WTC11 (cell line): ENCODE measurements at regions not wholly inside any gene's neighbourhood (a gene's known extent, or its start where the extent isn't known, plus 50 kb on each side); places are given as distances from the start of the nearest gene placed in this dataset.

Experiments
- ATAC-seq: fragments of 200-7000 bp; cut with Tn5 transposase; 2 replicates; pipeline ENCODE4 v1.10.0; 2021; ENCODE audit warnings: mild to moderate bottlenecking, moderate library complexity
- CTCF ChIA-PET: fragments of 300-600 bp; sonication (Branson Sonifier 250); formaldehyde crosslinking; loops from one replicate; lab custom pipeline; 2021; ENCODE audit warnings: antibody characterized with exemption; lab: Charles Lee
- POLR2A ChIA-PET: fragments of 350-600 bp; sonication (Branson Sonifier 250); formaldehyde crosslinking; loops from one replicate; lab custom pipeline; 2021; ENCODE audit warnings: antibody characterized with exemption; lab: Charles Lee
- DNase-seq: peaks from one replicate; pipeline ENCODE4 v3.0.0; 2021; ENCODE audit warnings: low spot score
- H3K27ac Mint-ChIP-seq: 2 replicates; pipeline ENCODE4 v1.8.0; 2021; ENCODE audit warnings: mixed read lengths
- H3K27me3 Mint-ChIP-seq: 2 replicates; pipeline ENCODE4 v1.8.0; 2021; ENCODE audit warnings: low read depth, mild to moderate bottlenecking, moderate library complexity, mixed read lengths
- H3K36me3 Mint-ChIP-seq: 2 replicates; pipeline ENCODE4 v1.8.0; 2021; ENCODE audit warnings: mixed read lengths
- H3K4me1 Mint-ChIP-seq: 2 replicates; pipeline ENCODE4 v1.8.0; 2022; ENCODE audit warnings: mixed read lengths
- H3K4me3 Mint-ChIP-seq: 2 replicates; pipeline ENCODE4 v1.8.0; 2021; ENCODE audit warnings: mild to moderate bottlenecking, moderate library complexity, mixed read lengths
- H3K9me3 Mint-ChIP-seq: 2 replicates; pipeline ENCODE4 v1.8.0; 2021; ENCODE audit warnings: mixed read lengths
- FOXP1 ChIP-seq: sonication (generic); formaldehyde crosslinking; IDR thresholded peaks from 2 replicates; pipeline ENCODE4 v1.8.0; 2022; ENCODE audit warnings: missing genetic modification reagents, mild to moderate bottlenecking, moderate library complexity, borderline replicate concordance
- MXD4 ChIP-seq: fragments of 250-450 bp; sonication (Bioruptor Pico); IDR thresholded peaks from 2 replicates; pipeline ENCODE4 v1.8.0; 2021; ENCODE audit warnings: mild to moderate bottlenecking, moderate library complexity, borderline replicate concordance
- SOX15 ChIP-seq: fragments of 250-450 bp; sonication (Bioruptor Pico); IDR thresholded peaks from 2 replicates; pipeline ENCODE4 v1.9.0; 2021; ENCODE audit warnings: mild to moderate bottlenecking
- TP53 ChIP-seq: sonication (generic); formaldehyde crosslinking; IDR thresholded peaks from 2 replicates; pipeline ENCODE4 v1.8.1; 2023; ENCODE audit warnings: mild to moderate bottlenecking, missing genetic modification reagents
- ZNF138 ChIP-seq: sonication (generic); formaldehyde crosslinking; conservative IDR thresholded peaks from 2 replicates; pipeline ENCODE4 v1.8.1; 2022; ENCODE audit warnings: mild to moderate bottlenecking, moderate library complexity, missing genetic modification reagents
- ZNF219 ChIP-seq: sonication (generic); formaldehyde crosslinking; IDR thresholded peaks from 2 replicates; pipeline ENCODE4 v1.8.0; 2023; ENCODE audit warnings: missing genetic modification reagents, mild to moderate bottlenecking, borderline replicate concordance
- ZNF317 ChIP-seq: sonication (generic); formaldehyde crosslinking; IDR thresholded peaks from 2 replicates; pipeline ENCODE4 v1.8.1; 2023; ENCODE audit warnings: low read depth, mild to moderate bottlenecking, moderate library complexity, missing genetic modification reagents, borderline replicate concordance
- TF ChIP-seq, protein P1 (sequence below): sonication (generic); formaldehyde crosslinking; IDR thresholded peaks from 2 replicates; pipeline ENCODE4 v1.8.0; 2022; ENCODE audit warnings: mild to moderate bottlenecking, missing genetic modification reagents
- TF ChIP-seq, protein P2 (sequence below): fragments of 250-450 bp; sonication (Bioruptor Pico); IDR thresholded peaks from 2 replicates; pipeline ENCODE4 v1.8.0; 2021; ENCODE audit warnings: mild to moderate bottlenecking
- TF ChIP-seq, protein P3 (sequence below): sonication (generic); formaldehyde crosslinking; IDR thresholded peaks from 2 replicates; pipeline ENCODE4 v1.8.0; 2023; ENCODE audit warnings: missing genetic modification reagents, mild to moderate bottlenecking, borderline replicate concordance
- TF ChIP-seq, protein P4 (sequence below): sonication (generic); formaldehyde crosslinking; IDR thresholded peaks from 2 replicates; pipeline ENCODE4 v1.8.1; 2023; ENCODE audit warnings: mild to moderate bottlenecking, missing genetic modification reagents
- TF ChIP-seq, protein P5 (sequence below): fragments of 250-450 bp; sonication (Bioruptor Pico); IDR thresholded peaks from 2 replicates; pipeline ENCODE4 v1.9.0; 2021; ENCODE audit warnings: mild to moderate bottlenecking
- TF ChIP-seq, protein P6 (sequence below): fragments of 250-450 bp; sonication (Bioruptor Pico); IDR thresholded peaks from 2 replicates; pipeline ENCODE4 v1.9.0; 2021; ENCODE audit warnings: moderate library complexity, mild to moderate bottlenecking, inconsistent platforms, borderline replicate concordance
- TF ChIP-seq, protein P7 (sequence below): sonication (generic); formaldehyde crosslinking; IDR thresholded peaks from 2 replicates; pipeline ENCODE4 v1.8.0; 2022; ENCODE audit warnings: mild to moderate bottlenecking, missing genetic modification reagents

DNA sequence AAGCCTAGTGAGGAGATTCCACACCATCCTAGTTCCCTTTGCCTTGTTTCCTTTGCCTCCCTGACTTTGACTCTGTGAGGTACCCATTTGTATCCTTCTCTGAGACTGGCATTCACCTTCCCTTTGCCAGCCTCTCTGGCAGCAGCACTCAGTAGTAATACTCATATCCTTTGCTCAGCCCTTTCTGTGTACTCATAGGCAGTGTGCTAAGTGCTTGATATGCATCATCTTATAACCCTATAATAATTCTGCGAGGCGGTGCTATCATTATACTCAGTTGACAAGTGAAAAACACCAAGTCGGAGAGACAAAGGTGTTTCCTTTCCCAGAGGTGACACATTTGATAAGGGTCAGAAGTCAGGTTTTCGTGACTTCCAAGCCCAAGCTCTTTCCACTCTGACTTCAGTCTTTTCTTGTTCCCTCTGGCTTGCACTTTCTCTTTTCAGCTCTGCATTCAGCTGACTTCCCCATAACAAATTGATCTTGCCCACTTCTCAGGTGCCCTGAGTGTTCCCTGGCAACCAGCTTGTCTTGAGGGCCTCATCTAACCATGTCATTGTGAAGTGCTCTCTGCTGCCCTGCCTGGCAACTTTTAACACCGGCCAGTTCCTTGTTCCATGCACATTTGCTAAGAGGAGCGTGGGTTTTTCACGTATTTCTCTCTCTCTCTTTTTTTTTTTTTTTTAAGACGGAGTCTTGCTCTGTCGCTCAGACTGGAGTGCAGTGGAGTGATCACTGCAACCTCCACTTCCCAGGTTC is 94.5 kb upstream of the UPP2 start:
- no peak overlapping the region for H3K27ac Mint-ChIP-seq
- no peak overlapping the region for H3K4me3 Mint-ChIP-seq
- H3K36me3 Mint-ChIP-seq: no peaks in the 10 kb centered on the region
- peaks cover 39% of the 10 kb centered on the region for H3K4me1 Mint-ChIP-seq
- ChIA-PET POLR2A (no interaction called here), CTCF (interaction anchor here (0.6 to 3.5 kb wide), 20 partner anchors 11 to 705 kb away, joined by 3 to 20 read pairs (median 4); partner anchors contain the start of genes ACVR1 and ACVR1C)
- H3K9me3 Mint-ChIP-seq: no peaks in the 10 kb centered on the region
- H3K27me3 Mint-ChIP-seq: peaks cover 29% of the 10 kb centered on the region
- DNase-seq: peak; percentile 32
- TF ChIP-seq MXD4: no peak
- TF ChIP-seq, protein P1, sequence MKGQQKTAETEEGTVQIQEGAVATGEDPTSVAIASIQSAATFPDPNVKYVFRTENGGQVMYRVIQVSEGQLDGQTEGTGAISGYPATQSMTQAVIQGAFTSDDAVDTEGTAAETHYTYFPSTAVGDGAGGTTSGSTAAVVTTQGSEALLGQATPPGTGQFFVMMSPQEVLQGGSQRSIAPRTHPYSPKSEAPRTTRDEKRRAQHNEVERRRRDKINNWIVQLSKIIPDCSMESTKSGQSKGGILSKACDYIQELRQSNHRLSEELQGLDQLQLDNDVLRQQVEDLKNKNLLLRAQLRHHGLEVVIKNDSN: no peak
- peak; percentile 54 for ATAC-seq

DNA sequence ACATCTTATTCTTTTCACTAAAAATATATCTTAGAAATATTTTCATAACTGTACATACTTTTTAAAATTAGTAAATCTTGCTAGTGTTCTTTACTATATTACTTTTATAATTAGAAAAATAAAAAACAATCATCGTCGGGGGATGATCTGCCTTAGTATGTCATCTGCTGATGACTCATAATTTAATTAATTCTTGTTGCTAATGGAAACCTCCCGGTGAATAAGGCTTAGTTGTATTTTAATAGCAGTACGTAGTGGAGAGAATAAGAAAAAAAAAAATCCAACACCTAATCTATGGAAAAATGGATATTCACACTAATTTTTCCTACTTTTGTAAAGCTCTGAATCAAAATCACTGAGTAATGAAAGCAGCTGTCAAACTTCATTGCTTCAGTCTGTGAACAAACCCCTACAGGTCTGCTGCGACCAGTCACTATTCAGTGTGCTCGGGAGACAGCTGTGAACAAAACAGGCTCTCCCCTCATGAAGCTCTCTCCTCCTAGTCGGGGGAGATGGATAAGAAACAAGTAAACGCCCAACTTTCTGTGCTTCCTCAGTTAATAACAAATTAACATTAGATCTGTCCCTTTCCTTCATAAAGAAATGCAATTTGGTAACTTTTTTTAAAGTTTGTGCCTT is 97.4 kb upstream of the UPP2 start:
- TF ChIP-seq, protein P2, sequence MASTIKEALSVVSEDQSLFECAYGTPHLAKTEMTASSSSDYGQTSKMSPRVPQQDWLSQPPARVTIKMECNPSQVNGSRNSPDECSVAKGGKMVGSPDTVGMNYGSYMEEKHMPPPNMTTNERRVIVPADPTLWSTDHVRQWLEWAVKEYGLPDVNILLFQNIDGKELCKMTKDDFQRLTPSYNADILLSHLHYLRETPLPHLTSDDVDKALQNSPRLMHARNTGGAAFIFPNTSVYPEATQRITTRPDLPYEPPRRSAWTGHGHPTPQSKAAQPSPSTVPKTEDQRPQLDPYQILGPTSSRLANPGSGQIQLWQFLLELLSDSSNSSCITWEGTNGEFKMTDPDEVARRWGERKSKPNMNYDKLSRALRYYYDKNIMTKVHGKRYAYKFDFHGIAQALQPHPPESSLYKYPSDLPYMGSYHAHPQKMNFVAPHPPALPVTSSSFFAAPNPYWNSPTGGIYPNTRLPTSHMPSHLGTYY (CRISPR knock-in tag): no peak
- no peak for TF ChIP-seq ZNF317 (CRISPR knock-in tag)
- TF ChIP-seq FOXP1 (CRISPR knock-in tag): no peak
- TF ChIP-seq, protein P3, sequence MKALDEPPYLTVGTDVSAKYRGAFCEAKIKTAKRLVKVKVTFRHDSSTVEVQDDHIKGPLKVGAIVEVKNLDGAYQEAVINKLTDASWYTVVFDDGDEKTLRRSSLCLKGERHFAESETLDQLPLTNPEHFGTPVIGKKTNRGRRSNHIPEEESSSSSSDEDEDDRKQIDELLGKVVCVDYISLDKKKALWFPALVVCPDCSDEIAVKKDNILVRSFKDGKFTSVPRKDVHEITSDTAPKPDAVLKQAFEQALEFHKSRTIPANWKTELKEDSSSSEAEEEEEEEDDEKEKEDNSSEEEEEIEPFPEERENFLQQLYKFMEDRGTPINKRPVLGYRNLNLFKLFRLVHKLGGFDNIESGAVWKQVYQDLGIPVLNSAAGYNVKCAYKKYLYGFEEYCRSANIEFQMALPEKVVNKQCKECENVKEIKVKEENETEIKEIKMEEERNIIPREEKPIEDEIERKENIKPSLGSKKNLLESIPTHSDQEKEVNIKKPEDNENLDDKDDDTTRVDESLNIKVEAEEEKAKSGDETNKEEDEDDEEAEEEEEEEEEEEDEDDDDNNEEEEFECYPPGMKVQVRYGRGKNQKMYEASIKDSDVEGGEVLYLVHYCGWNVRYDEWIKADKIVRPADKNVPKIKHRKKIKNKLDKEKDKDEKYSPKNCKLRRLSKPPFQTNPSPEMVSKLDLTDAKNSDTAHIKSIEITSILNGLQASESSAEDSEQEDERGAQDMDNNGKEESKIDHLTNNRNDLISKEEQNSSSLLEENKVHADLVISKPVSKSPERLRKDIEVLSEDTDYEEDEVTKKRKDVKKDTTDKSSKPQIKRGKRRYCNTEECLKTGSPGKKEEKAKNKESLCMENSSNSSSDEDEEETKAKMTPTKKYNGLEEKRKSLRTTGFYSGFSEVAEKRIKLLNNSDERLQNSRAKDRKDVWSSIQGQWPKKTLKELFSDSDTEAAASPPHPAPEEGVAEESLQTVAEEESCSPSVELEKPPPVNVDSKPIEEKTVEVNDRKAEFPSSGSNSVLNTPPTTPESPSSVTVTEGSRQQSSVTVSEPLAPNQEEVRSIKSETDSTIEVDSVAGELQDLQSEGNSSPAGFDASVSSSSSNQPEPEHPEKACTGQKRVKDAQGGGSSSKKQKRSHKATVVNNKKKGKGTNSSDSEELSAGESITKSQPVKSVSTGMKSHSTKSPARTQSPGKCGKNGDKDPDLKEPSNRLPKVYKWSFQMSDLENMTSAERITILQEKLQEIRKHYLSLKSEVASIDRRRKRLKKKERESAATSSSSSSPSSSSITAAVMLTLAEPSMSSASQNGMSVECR (CRISPR knock-in tag): no peak
- TF ChIP-seq, protein P4, sequence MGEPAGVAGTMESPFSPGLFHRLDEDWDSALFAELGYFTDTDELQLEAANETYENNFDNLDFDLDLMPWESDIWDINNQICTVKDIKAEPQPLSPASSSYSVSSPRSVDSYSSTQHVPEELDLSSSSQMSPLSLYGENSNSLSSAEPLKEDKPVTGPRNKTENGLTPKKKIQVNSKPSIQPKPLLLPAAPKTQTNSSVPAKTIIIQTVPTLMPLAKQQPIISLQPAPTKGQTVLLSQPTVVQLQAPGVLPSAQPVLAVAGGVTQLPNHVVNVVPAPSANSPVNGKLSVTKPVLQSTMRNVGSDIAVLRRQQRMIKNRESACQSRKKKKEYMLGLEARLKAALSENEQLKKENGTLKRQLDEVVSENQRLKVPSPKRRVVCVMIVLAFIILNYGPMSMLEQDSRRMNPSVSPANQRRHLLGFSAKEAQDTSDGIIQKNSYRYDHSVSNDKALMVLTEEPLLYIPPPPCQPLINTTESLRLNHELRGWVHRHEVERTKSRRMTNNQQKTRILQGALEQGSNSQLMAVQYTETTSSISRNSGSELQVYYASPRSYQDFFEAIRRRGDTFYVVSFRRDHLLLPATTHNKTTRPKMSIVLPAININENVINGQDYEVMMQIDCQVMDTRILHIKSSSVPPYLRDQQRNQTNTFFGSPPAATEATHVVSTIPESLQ (CRISPR knock-in tag): no peak
- TF ChIP-seq, protein P5, sequence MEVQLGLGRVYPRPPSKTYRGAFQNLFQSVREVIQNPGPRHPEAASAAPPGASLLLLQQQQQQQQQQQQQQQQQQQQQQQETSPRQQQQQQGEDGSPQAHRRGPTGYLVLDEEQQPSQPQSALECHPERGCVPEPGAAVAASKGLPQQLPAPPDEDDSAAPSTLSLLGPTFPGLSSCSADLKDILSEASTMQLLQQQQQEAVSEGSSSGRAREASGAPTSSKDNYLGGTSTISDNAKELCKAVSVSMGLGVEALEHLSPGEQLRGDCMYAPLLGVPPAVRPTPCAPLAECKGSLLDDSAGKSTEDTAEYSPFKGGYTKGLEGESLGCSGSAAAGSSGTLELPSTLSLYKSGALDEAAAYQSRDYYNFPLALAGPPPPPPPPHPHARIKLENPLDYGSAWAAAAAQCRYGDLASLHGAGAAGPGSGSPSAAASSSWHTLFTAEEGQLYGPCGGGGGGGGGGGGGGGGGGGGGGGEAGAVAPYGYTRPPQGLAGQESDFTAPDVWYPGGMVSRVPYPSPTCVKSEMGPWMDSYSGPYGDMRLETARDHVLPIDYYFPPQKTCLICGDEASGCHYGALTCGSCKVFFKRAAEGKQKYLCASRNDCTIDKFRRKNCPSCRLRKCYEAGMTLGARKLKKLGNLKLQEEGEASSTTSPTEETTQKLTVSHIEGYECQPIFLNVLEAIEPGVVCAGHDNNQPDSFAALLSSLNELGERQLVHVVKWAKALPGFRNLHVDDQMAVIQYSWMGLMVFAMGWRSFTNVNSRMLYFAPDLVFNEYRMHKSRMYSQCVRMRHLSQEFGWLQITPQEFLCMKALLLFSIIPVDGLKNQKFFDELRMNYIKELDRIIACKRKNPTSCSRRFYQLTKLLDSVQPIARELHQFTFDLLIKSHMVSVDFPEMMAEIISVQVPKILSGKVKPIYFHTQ (CRISPR knock-in tag): no peak
- TF ChIP-seq, protein P6, sequence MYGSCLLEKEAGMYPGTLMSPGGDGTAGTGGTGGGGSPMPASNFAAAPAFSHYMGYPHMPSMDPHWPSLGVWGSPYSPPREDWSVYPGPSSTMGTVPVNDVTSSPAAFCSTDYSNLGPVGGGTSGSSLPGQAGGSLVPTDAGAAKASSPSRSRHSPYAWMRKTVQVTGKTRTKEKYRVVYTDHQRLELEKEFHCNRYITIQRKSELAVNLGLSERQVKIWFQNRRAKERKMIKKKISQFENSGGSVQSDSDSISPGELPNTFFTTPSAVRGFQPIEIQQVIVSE (CRISPR knock-in tag): no peak
- no peak for TF ChIP-seq TP53 (CRISPR knock-in tag)
- no peak for TF ChIP-seq ZNF219 (CRISPR knock-in tag)
- TF ChIP-seq, protein P7, sequence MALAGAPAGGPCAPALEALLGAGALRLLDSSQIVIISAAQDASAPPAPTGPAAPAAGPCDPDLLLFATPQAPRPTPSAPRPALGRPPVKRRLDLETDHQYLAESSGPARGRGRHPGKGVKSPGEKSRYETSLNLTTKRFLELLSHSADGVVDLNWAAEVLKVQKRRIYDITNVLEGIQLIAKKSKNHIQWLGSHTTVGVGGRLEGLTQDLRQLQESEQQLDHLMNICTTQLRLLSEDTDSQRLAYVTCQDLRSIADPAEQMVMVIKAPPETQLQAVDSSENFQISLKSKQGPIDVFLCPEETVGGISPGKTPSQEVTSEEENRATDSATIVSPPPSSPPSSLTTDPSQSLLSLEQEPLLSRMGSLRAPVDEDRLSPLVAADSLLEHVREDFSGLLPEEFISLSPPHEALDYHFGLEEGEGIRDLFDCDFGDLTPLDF (CRISPR knock-in tag): no peak
- TF ChIP-seq ZNF138 (CRISPR knock-in tag): no peak
- no peak for TF ChIP-seq SOX15
- CTCF ChIA-PET: interaction anchor here (0.6 to 1.7 kb wide), 4 partner anchors 140 to 702 kb away, joined by 3 to 4 read pairs (median 3); partner anchors contain the start of gene ACVR1C
- H3K4me3 Mint-ChIP-seq: no peak overlapping the region
- H3K36me3 Mint-ChIP-seq: no peaks in the 10 kb centered on the region
- ATAC-seq (no peak), DNase-seq (no peak)
- peaks cover 26% of the 10 kb centered on the region for H3K4me1 Mint-ChIP-seq
- POLR2A ChIA-PET: no interaction called here
- no peak overlapping the region for H3K27ac Mint-ChIP-seq
- H3K9me3 Mint-ChIP-seq: no peaks in the 10 kb centered on the region
- H3K27me3 Mint-ChIP-seq: peaks cover 26% of the 10 kb centered on the region
